GM18873 (cell line): ENCODE measurements at regions not wholly inside any gene's neighbourhood (a gene's known extent, or its start where the extent isn't known, plus 50 kb on each side); places are given as distances from the start of the nearest gene placed in this dataset.

Experiments used
- ATAC-seq: cut with Tn5 transposase; IDR thresholded peaks from one replicate; pipeline ENCODE4 v1.9.1; 2021; ENCODE audit warnings: mild to moderate bottlenecking, moderate library complexity, moderate number of reproducible peaks; ENCODE audit not compliant: unreplicated experiment, low FRiP score

- no peak for ATAC-seq
These were observed 129.5 kb downstream of the OAT start for GRCh38 chr10:124288928-124289850.

GRCh38 chr10:124288486-124288885, 130.2 kb downstream of the OAT start:
- ATAC-seq, result no peak

DNA sequence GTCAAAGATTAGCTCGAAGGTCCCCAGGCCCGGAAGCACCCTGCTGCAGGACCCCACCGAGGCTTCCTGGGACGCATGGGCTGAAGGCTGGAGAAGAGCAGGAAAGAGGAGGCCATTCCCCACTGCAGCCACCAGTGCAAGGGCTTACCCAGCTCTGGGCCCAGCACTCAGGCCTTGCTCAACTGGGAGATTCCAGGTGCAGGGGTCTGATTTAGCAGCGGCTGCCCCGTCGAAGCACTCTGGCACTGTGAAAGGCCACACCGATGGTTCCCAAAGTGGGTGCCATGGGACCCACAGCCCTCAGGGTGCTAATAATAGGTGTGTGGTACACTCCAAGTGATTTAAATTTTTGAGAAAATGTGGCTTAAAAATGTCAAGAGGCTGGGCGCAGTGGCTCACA, 130.9 kb downstream of the OAT start:
- ATAC-seq, result no peak

GRCh38 chr10:124287071-124287685, 131.5 kb downstream of the OAT start:
- ATAC-seq, result no peak

DNA sequence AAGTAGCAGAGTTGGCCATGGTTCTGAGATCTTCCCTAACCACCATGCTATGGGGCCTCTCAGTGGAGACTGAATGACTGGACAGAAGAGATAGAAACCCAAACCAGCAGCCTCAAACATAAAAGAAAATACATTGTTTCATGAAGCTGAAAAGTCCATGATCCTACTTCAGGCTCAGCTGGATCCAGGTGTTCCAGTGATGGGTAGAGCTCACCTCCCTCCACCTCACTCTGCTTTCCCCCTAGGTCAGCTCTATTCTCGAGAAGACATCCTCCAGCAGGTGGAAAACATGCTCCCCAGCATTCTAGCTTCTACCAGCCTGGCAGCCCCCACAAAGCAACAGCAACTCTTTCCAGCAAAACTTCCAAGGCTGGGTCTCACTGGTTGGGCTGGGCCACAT, 132.1 kb downstream of the OAT start:
- no peak for ATAC-seq

- peak; percentile 69 for ATAC-seq
These were observed 132.9 kb downstream of the OAT start for GRCh38 chr10:124285587-124286527.

DNA sequence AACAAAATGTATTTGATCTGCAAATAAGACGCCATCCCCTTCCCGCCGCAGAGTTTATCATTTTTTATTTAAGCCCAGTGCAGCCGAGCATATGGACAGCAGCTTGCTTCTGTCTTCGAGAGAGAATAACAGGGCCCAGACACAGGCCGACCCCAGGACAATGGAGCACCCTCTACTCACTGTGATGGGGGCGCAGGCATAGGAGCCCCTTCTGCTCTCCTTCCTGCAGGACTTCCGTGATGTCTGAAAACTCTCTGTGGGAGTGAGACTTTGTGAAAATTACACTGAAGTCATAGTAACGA, 134.8 kb downstream of the OAT start:
- ATAC-seq, result no peak

- ATAC-seq, result no peak
These were observed 135.3 kb downstream of the OAT start for GRCh38 chr10:124283215-124283948.

GRCh38 chr10:124282326-124282725, 136.4 kb downstream of the OAT start:
- no peak for ATAC-seq

DNA sequence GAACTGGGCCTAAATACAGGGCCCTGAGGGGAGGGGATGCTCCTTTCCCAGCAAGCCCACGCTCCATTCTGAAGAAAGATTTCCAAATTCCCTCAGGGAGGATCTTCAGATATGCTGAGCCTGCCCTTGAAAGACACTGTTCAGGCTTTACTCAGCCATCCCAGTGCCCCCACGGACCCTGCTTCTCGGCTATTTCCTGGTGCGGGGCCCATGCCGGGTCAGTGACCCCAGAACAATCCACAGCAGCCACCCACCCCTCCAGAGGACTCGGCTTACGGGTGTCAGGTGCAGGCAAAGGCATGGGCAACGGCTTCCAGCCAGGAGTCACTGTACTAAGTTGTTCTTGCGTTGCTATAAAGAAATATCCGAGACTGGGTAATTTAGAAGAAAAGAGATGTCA, 137.1 kb downstream of the OAT start:
- ATAC-seq, result no peak

- ATAC-seq, result no peak
These were observed 137.8 kb downstream of the OAT start for GRCh38 chr10:124280916-124281315.

DNA sequence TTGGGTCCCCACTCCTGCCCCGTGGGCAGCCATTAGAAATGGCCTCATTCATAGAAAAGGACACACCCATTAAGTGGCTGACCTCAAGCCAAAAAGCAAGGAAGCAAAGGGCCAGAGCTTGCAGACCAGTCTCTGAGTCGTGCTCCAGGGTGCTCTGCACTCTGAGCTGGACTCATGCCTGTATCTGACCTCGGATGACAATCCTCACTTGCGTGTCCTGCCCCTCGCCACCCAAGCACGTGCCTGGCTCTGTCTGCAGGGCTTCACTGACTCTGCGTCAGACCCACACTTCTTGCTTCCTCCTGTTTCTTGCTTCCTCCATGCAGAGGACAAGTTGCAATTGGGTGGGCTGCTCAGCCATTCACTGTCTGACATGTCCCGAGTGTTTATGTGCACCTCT, 138.8 kb downstream of the OAT start:
- ATAC-seq, result no peak

- no peak for ATAC-seq
These were observed 139.4 kb downstream of the OAT start for GRCh38 chr10:124279298-124279697.

- no peak for ATAC-seq
These were observed 140.4 kb downstream of the OAT start for GRCh38 chr10:124278356-124278755.

DNA sequence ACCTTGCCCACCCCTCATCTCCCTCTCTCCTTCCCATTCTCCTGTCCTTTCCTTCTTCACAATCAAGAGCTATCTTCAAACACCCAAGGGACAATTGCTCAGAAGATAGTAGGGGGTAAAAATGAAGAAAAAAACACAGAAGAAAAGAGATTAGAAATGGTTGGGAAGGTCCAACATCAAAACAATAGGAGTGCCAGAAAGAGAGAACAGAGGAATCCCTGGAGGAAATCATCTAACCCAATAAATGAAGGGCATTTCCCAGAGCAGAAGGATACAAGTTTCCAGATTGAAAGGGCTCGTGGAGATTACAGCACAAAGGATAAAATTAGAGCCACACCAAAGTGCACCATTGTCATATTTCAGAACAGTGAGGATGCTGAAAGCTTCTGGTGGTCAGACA, 145.6 kb downstream of the OAT start:
- ATAC-seq, result no peak

GRCh38 chr10:124271676-124272075, 147.0 kb downstream of the OAT start:
- no peak for ATAC-seq

DNA sequence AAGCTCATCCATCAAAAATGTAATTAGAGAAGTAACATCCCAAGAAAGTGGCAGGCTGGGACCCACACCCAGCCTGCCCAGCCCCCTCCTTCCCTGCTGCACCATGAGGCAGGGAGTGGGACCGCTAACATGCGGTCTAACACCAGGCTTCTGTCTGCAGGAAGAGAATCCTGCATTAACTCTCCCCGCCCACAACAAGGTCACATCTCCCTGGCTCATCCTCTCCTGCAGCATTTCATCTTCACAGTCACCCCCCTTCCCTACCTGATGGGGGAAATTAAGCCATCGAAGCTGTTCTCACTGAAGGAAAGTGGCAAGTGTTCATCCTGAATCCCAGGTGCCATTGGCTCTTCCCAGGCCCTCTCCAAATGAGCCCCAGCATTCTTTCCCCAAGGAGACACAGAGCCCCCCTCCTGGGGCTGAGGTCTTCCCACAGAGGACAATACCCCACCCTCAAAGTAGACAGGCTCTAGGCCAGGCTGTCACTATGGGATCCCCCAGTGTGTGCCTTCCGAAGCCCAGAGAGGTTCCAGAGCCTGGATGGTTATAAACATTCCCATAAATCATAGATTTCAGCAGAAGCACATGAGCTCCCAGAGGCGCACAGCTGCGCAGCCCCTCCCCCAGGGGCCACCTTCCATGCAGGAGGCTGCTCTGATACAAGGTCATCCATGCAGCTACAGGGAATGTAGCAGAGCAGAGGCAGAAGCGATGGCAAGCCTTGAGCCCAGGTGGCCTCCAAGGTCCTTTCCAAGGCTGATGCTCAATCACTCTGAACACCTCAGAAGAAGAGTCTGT, 148.0 kb downstream of the OAT start:
- no peak for ATAC-seq

DNA sequence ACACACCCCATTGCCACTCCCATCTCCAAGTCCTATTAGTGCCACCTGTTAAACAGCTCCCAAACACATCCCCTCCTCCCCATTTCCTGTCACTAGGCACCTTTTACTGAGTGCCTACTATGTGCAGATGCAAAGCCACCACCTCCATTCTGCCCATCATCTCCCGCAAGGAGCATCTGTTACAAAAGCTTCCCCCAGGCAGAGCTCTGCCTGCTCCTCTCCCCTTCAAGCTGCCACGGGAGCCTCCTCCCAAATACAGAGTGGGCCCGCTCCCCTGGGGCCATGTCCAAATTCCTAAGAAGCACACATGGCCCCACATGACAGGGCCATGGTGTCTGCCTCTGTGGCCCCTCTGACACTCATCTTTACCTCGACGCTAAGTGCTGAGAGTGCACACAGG, 149.7 kb downstream of the OAT start:
- ATAC-seq, result no peak

GRCh38 chr10:124267911-124268549, 150.7 kb downstream of the OAT start:
- no peak for ATAC-seq
